ENCODE measurements at regions not wholly inside any gene's neighbourhood (a gene's known extent, or its start where the extent isn't known, plus 50 kb on each side); places are given as distances from the start of the nearest gene placed in this dataset.

- no peaks in the 10 kb centered on the region for H3K9me2 ChIP-seq (ENCODE audit: insufficient read depth)
- DNase-seq (ENCODE audit: low read depth, low spot score) (no peak), ATAC-seq (no peak)
- no peak for TF ChIP-seq EZH2phosphoT487 (IDR thresholded peaks at IDR 0.05; ENCODE audit: borderline replicate concordance)
- TF ChIP-seq FOSL1 (IDR thresholded peaks at IDR 0.05; ENCODE audit: low read depth): no peak
- no peak for TF ChIP-seq RAD21 (IDR thresholded peaks at IDR 0.05; ENCODE audit: low read depth)
- no peak for TF ChIP-seq REST (IDR thresholded peaks at IDR 0.05; ENCODE audit: low read depth)
- TF ChIP-seq CEBPB (IDR thresholded peaks at IDR 0.05; ENCODE audit: low read depth): no peak
- no peak for TF ChIP-seq TCF7L2 (IDR thresholded peaks at IDR 0.05; ENCODE audit: borderline replicate concordance, extremely low read depth, insufficient read depth, insufficient read length)
- no peak for TF ChIP-seq EZH2 (IDR thresholded peaks at IDR 0.05)
- no peak for TF ChIP-seq ATF3 (IDR thresholded peaks at IDR 0.05)
- no peak for TF ChIP-seq YY1 (IDR thresholded peaks at IDR 0.05; ENCODE audit: extremely low read depth, insufficient replicate concordance, low read depth, low read length)
- no peak for TF ChIP-seq ZBTB33 (IDR thresholded peaks at IDR 0.05; ENCODE audit: extremely low read depth, insufficient replicate concordance, low read length)
- TF ChIP-seq SRF (IDR thresholded peaks at IDR 0.05; ENCODE audit: low read depth): no peak
- no peak for TF ChIP-seq CBX3 (IDR thresholded peaks at IDR 0.05; ENCODE audit: low read depth)
- no peak for TF ChIP-seq JUND (IDR thresholded peaks at IDR 0.05)
- no peak for TF ChIP-seq ZNF274 (IDR thresholded peaks at IDR 0.05; ENCODE audit: low read depth, low read length)
- TF ChIP-seq SIN3A (IDR thresholded peaks at IDR 0.05; ENCODE audit: low read depth): no peak
- TF ChIP-seq SP1 (IDR thresholded peaks at IDR 0.05; ENCODE audit: low read depth): no peak
- TF ChIP-seq ZFX (IDR thresholded peaks at IDR 0.05): no peak
- TF ChIP-seq CTCF (IDR thresholded peaks at IDR 0.05 in 2 of 3, conservative IDR thresholded peaks at IDR 0.05 in 1 of 3; ENCODE audit: borderline replicate concordance in 1 of 3, insufficient read depth in 1 of 3, low read depth in 2 of 3, low read length in 2 of 3): no peak
- no peak for TF ChIP-seq MAX (IDR thresholded peaks at IDR 0.05)
- no peak overlapping the region for H3K27ac ChIP-seq (ENCODE audit: low read depth, low read length)
- H4K20me1 ChIP-seq (ENCODE audit: insufficient read depth): no peaks in the 10 kb centered on the region
- ChIA-PET CTCF (no interaction called here), RAD21 (ENCODE audit: low non-redundant PET in 1 of 2, low total read pairs in 2 of 2, uncharacterized antibody in 2 of 2, unreplicated experiment in 2 of 2) (no interaction called here), POLR2A (no interaction called here)
- peaks cover 0 to 5% of the 10 kb centered on the region in 2 experiments; a peak in 1 of 4 replicates for H3K4me1 ChIP-seq (ENCODE audit: control insufficient read depth in 1 of 2, insufficient read depth in 2 of 2, low read length in 2 of 2)
- no peaks in the 10 kb centered on the region for H3K27me3 ChIP-seq (ENCODE audit: insufficient read depth, low read length)
- H3K9me3 ChIP-seq (ENCODE audit: control insufficient read depth in 1 of 2, insufficient read depth in 1 of 2, low read depth in 1 of 2, low read length in 2 of 2): no peaks in the 10 kb centered on the region
- no TSS peak for BruUV-seq (replicated peaks)
- H3K4me3 ChIP-seq (replicated peaks in 1 of 2; ENCODE audit: low read depth in 1 of 2, low read length in 2 of 2): no peak overlapping the region
- H3K79me2 ChIP-seq (ENCODE audit: insufficient read depth, low read length): no peaks in the 10 kb centered on the region
- no peak overlapping the region for H2AFZ ChIP-seq (ENCODE audit: low read depth, low read length, poor library complexity, severe bottlenecking)
- no peak overlapping the region for H3K4me2 ChIP-seq (ENCODE audit: low read length)
- no peaks in the 10 kb centered on the region for H3K36me3 ChIP-seq (ENCODE audit: control insufficient read depth in 1 of 2, insufficient read depth in 2 of 2, low read length in 2 of 2)
- intact Hi-C loops (cut with micrococcal nuclease): no loop called here
- H3K9ac ChIP-seq (ENCODE audit: low read length): no peak overlapping the region
Observed at GRCh38 chr6:71412559-71413140, 124.0 kb downstream of the OGFRL1 start.

Measured in HCT116 (cell line).